GM21576 (cell line): ENCODE measurements at regions not wholly inside any gene's neighbourhood (a gene's known extent, or its start where the extent isn't known, plus 50 kb on each side); places are given as distances from the start of the nearest gene placed in this dataset.

Experiments
- ATAC-seq: cut with Tn5 transposase; IDR thresholded peaks from one replicate; pipeline ENCODE4 v1.9.1; 2021; ENCODE audit warnings: mild to moderate bottlenecking, moderate library complexity; ENCODE audit not compliant: unreplicated experiment

- no peak for ATAC-seq
Measured at GRCh38 chr11:28582506-28582905, 474.3 kb downstream of the METTL15 start.

- ATAC-seq = no peak
Measured at GRCh38 chr11:28581286-28582242, 473.4 kb downstream of the METTL15 start.

GRCh38 chr11:28571371-28571770, 463.2 kb downstream of the METTL15 start:
- no peak for ATAC-seq

GRCh38 chr11:28569106-28569505, 460.9 kb downstream of the METTL15 start:
- ATAC-seq = no peak

GRCh38 chr11:28566339-28567089, 458.3 kb downstream of the METTL15 start:
- ATAC-seq = no peak

- no peak for ATAC-seq
Measured at GRCh38 chr11:28559492-28559891, 451.3 kb downstream of the METTL15 start.

- no peak for ATAC-seq
Measured at GRCh38 chr11:28547321-28547741, 439.1 kb downstream of the METTL15 start.

- no peak for ATAC-seq
Measured at GRCh38 chr11:28545536-28545935, 437.3 kb downstream of the METTL15 start.

GRCh38 chr11:28542561-28542960, 434.4 kb downstream of the METTL15 start:
- no peak for ATAC-seq

- ATAC-seq = no peak
Measured at GRCh38 chr11:28539239-28540030, 431.2 kb downstream of the METTL15 start.

- no peak for ATAC-seq
Measured at GRCh38 chr11:28537822-28538221, 429.6 kb downstream of the METTL15 start.

- ATAC-seq = no peak
Measured at GRCh38 chr11:28536504-28537267, 428.5 kb downstream of the METTL15 start.

- no peak for ATAC-seq
Measured at GRCh38 chr11:28535677-28536076, 427.5 kb downstream of the METTL15 start.

- no peak for ATAC-seq
Measured at GRCh38 chr11:28529540-28530410, 421.6 kb downstream of the METTL15 start.

GRCh38 chr11:28529046-28529445, 420.9 kb downstream of the METTL15 start:
- ATAC-seq = no peak

- no peak for ATAC-seq
Measured at GRCh38 chr11:28528217-28528616, 420.0 kb downstream of the METTL15 start.

- ATAC-seq = no peak
Measured at GRCh38 chr11:28526406-28526751, 418.2 kb downstream of the METTL15 start.

- ATAC-seq = no peak
Measured at GRCh38 chr11:28525636-28526405, 417.6 kb downstream of the METTL15 start.

- ATAC-seq = no peak
Measured at GRCh38 chr11:28524098-28524497, 415.9 kb downstream of the METTL15 start.
